ENCODE measurements at regions not wholly inside any gene's neighbourhood (a gene's known extent, or its start where the extent isn't known, plus 50 kb on each side); places are given as distances from the start of the nearest gene placed in this dataset.

GRCh38 chr12:114944736-114945135, 260.8 kb upstream of the TBX3 start:
- ATAC-seq (no peak), DNase-seq (no peak)
- Histone ChIP-seq H3K9me3 (no peaks in the 10 kb centered on the region), H3K4me1 (no peaks in the 10 kb centered on the region), H3K4me3 (no peak overlapping the region), H3K27ac (no peak overlapping the region), H3K36me3 (replicated peaks in 1 of 2; ENCODE audit: insufficient read depth in 1 of 2, low read depth in 2 of 2) (no peaks in the 10 kb centered on the region), H3K27me3 (no peaks in the 10 kb centered on the region)
- 12 to 16% methylated on average over 4 of the region's 4 CpGs for WGBS, 2 donors
- TF ChIP-seq CTCF (IDR thresholded peaks at IDR 0.05), result no peak
- no peak for TF ChIP-seq POLR2A (IDR thresholded peaks at IDR 0.05)
- intact Hi-C loops (cut with DNase I), result no loop called here

- no peak overlapping the region for H3K4me3 ChIP-seq
- TF ChIP-seq POLR2A (IDR thresholded peaks at IDR 0.05), result no peak
- no peak for TF ChIP-seq CTCF (IDR thresholded peaks at IDR 0.05)
- H3K9me3 ChIP-seq, result no peaks in the 10 kb centered on the region
- WGBS, 2 donors, result 48 to 78% methylated on average over 1 of the region's 1 CpG
- no peaks in the 10 kb centered on the region for H3K27me3 ChIP-seq
- no peak for ATAC-seq
- H3K36me3 ChIP-seq (replicated peaks in 1 of 2; ENCODE audit: insufficient read depth in 1 of 2, low read depth in 2 of 2), result no peaks in the 10 kb centered on the region
- DNase-seq, result no peak
- H3K4me1 ChIP-seq, result no peaks in the 10 kb centered on the region
- intact Hi-C loops (cut with DNase I), result no loop called here
- no peak overlapping the region for H3K27ac ChIP-seq
Observed at GRCh38 chr12:114943601-114944000, 259.6 kb upstream of the TBX3 start.

GRCh38 chr12:114938487-114939210, 254.7 kb upstream of the TBX3 start:
- intact Hi-C loops (cut with DNase I), result no loop called here
- no peak overlapping the region for H3K27ac ChIP-seq
- no peak overlapping the region for H3K4me3 ChIP-seq
- no peaks in the 10 kb centered on the region for H3K4me1 ChIP-seq
- DNase-seq, result no peak
- no peaks in the 10 kb centered on the region for H3K27me3 ChIP-seq
- no peak for ATAC-seq
- TF ChIP-seq CTCF (IDR thresholded peaks at IDR 0.05) (no peak), POLR2A (IDR thresholded peaks at IDR 0.05) (no peak)
- H3K9me3 ChIP-seq, result no peaks in the 10 kb centered on the region
- no peaks in the 10 kb centered on the region for H3K36me3 ChIP-seq (replicated peaks in 1 of 2; ENCODE audit: insufficient read depth in 1 of 2, low read depth in 2 of 2)
- WGBS, 2 donors, result 37 to 49% methylated on average over 18 of the region's 18 CpGs

GRCh38 chr12:114936148-114937079, 252.4 kb upstream of the TBX3 start:
- TF ChIP-seq POLR2A (IDR thresholded peaks at IDR 0.05) (no peak), CTCF (IDR thresholded peaks at IDR 0.05) (no peak)
- Histone ChIP-seq H3K27ac (no peak overlapping the region), H3K4me1 (no peaks in the 10 kb centered on the region), H3K4me3 (no peak overlapping the region), H3K9me3 (no peaks in the 10 kb centered on the region), H3K36me3 (replicated peaks in 1 of 2; ENCODE audit: insufficient read depth in 1 of 2, low read depth in 2 of 2) (no peaks in the 10 kb centered on the region), H3K27me3 (no peaks in the 10 kb centered on the region)
- intact Hi-C loops (cut with DNase I), result no loop called here
- ATAC-seq (no peak), DNase-seq (no peak)
- 54 to 59% methylated on average over 11 of the region's 11 CpGs for WGBS, 2 donors
